ENCODE measurements at regions not wholly inside any gene's neighbourhood (a gene's known extent, or its start where the extent isn't known, plus 50 kb on each side); places are given as distances from the start of the nearest gene placed in this dataset.

- no peak for DNase-seq (ENCODE audit: low read depth in 2 of 2)
- no peak overlapping the region for H3K4me3 ChIP-seq (replicated peaks in 1 of 2; ENCODE audit: low read depth in 2 of 2, low read length in 2 of 2)
- no peak for TF ChIP-seq CTCF (IDR thresholded peaks at IDR 0.05; ENCODE audit: low read depth, low read length)
Observed at GRCh38 chr1:68586766-68587165, 89.9 kb upstream of the DEPDC1 start.

GRCh38 chr1:68588304-68588703 lies 91.4 kb upstream of the DEPDC1 start:
- H3K4me3 ChIP-seq (replicated peaks in 1 of 2; ENCODE audit: low read depth in 2 of 2, low read length in 2 of 2): no peak overlapping the region
- TF ChIP-seq CTCF (IDR thresholded peaks at IDR 0.05; ENCODE audit: low read depth, low read length): no peak
- DNase-seq (ENCODE audit: low read depth in 2 of 2): no peak

GRCh38 chr1:68590473-68590872 lies 93.6 kb upstream of the DEPDC1 start:
- DNase-seq (ENCODE audit: low read depth in 2 of 2): peak in 1 of 2 donors; percentile 4
- no peak for TF ChIP-seq CTCF (IDR thresholded peaks at IDR 0.05; ENCODE audit: low read depth, low read length)
- H3K4me3 ChIP-seq (replicated peaks in 1 of 2; ENCODE audit: low read depth in 2 of 2, low read length in 2 of 2): no peak overlapping the region

GRCh38 chr1:68594851-68595250 lies 98.0 kb upstream of the DEPDC1 start:
- TF ChIP-seq CTCF (IDR thresholded peaks at IDR 0.05; ENCODE audit: low read depth, low read length): no peak
- H3K4me3 ChIP-seq (replicated peaks in 1 of 2; ENCODE audit: low read depth in 2 of 2, low read length in 2 of 2): no peak overlapping the region
- no peak for DNase-seq (ENCODE audit: low read depth in 2 of 2)

- peak; percentile 38 to 43 for DNase-seq (ENCODE audit: low read depth in 2 of 2)
- no peak overlapping the region for H3K4me3 ChIP-seq (replicated peaks in 1 of 2; ENCODE audit: low read depth in 2 of 2, low read length in 2 of 2)
- peak; percentile 64 for TF ChIP-seq CTCF (IDR thresholded peaks at IDR 0.05; ENCODE audit: low read depth, low read length)
Observed at GRCh38 chr1:68600049-68600661, 103.3 kb upstream of the DEPDC1 start.

- TF ChIP-seq CTCF (IDR thresholded peaks at IDR 0.05; ENCODE audit: low read depth, low read length): no peak
- DNase-seq (ENCODE audit: low read depth in 2 of 2): no peak
- no peak overlapping the region for H3K4me3 ChIP-seq (replicated peaks in 1 of 2; ENCODE audit: low read depth in 2 of 2, low read length in 2 of 2)
Observed at GRCh38 chr1:68608289-68608688, 111.4 kb upstream of the DEPDC1 start.

GRCh38 chr1:68615312-68615711 lies 118.4 kb upstream of the DEPDC1 start:
- no peak overlapping the region for H3K4me3 ChIP-seq (replicated peaks in 1 of 2; ENCODE audit: low read depth in 2 of 2, low read length in 2 of 2)
- DNase-seq (ENCODE audit: low read depth in 2 of 2): no peak
- no peak for TF ChIP-seq CTCF (IDR thresholded peaks at IDR 0.05; ENCODE audit: low read depth, low read length)

All from cardiac fibroblast (primary cell).